ENCODE measurements at regions not wholly inside any gene's neighbourhood (a gene's known extent, or its start where the extent isn't known, plus 50 kb on each side); places are given as distances from the start of the nearest gene placed in this dataset.
"Not testable (repeated sequence)": the region's sequence is repeated elsewhere in the genome, so short reads cannot be mapped to it uniquely, and the experiment has no call there.

- no peaks in the 10 kb centered on the region for H3K27me3 ChIP-seq (ENCODE audit: control insufficient read depth, insufficient read depth, low read length)
- no peaks in the 10 kb centered on the region for H3K36me3 ChIP-seq (ENCODE audit: control insufficient read depth, insufficient read depth, low read length)
- no peak overlapping the region for H3K9ac ChIP-seq (ENCODE audit: low read depth, low read length)
- no peaks in the 10 kb centered on the region for H3K4me1 ChIP-seq (ENCODE audit: control insufficient read depth, insufficient read depth, low read length)
- no peaks in the 10 kb centered on the region for H3K9me3 ChIP-seq (ENCODE audit: control insufficient read depth, insufficient read depth, low read length)
- no peak overlapping the region for H3K4me3 ChIP-seq (ENCODE audit: low read depth, low read length)
Measured at GRCh38 chr1:105585791-105586190, 1470.7 kb upstream of the PRMT6 start.

- no peaks in the 10 kb centered on the region for H3K4me1 ChIP-seq (ENCODE audit: control insufficient read depth, insufficient read depth, low read length)
- H3K27me3 ChIP-seq (ENCODE audit: control insufficient read depth, insufficient read depth, low read length) = no peaks in the 10 kb centered on the region
- no peak overlapping the region for H3K9ac ChIP-seq (ENCODE audit: low read depth, low read length)
- no peak overlapping the region for H3K4me3 ChIP-seq (ENCODE audit: low read depth, low read length)
- H3K9me3 ChIP-seq (ENCODE audit: control insufficient read depth, insufficient read depth, low read length) = no peaks in the 10 kb centered on the region
- no peaks in the 10 kb centered on the region for H3K36me3 ChIP-seq (ENCODE audit: control insufficient read depth, insufficient read depth, low read length)
Measured at GRCh38 chr1:105591681-105592080, 1464.8 kb upstream of the PRMT6 start.

- Histone ChIP-seq H3K36me3 (ENCODE audit: control insufficient read depth, insufficient read depth, low read length) (no peaks in the 10 kb centered on the region), H3K9ac (ENCODE audit: low read depth, low read length) (no peak overlapping the region), H3K9me3 (ENCODE audit: control insufficient read depth, insufficient read depth, low read length) (no peaks in the 10 kb centered on the region), H3K4me1 (ENCODE audit: control insufficient read depth, insufficient read depth, low read length) (no peaks in the 10 kb centered on the region), H3K4me3 (ENCODE audit: low read depth, low read length) (no peak overlapping the region), H3K27me3 (ENCODE audit: control insufficient read depth, insufficient read depth, low read length) (no peaks in the 10 kb centered on the region)
Measured at GRCh38 chr1:105608713-105609112, 1447.8 kb upstream of the PRMT6 start.

- no peak overlapping the region for H3K9ac ChIP-seq (ENCODE audit: low read depth, low read length)
- no peak overlapping the region for H3K4me3 ChIP-seq (ENCODE audit: low read depth, low read length)
- no peaks in the 10 kb centered on the region for H3K27me3 ChIP-seq (ENCODE audit: control insufficient read depth, insufficient read depth, low read length)
- H3K9me3 ChIP-seq (ENCODE audit: control insufficient read depth, insufficient read depth, low read length) = no peaks in the 10 kb centered on the region
- no peaks in the 10 kb centered on the region for H3K4me1 ChIP-seq (ENCODE audit: control insufficient read depth, insufficient read depth, low read length)
- no peaks in the 10 kb centered on the region for H3K36me3 ChIP-seq (ENCODE audit: control insufficient read depth, insufficient read depth, low read length)
Measured at GRCh38 chr1:105626276-105626987, 1430.0 kb upstream of the PRMT6 start.

- not testable (repeated sequence) for H3K36me3 ChIP-seq (ENCODE audit: control insufficient read depth, insufficient read depth, low read length); H3K4me3 ChIP-seq (ENCODE audit: low read depth, low read length); H3K27me3 ChIP-seq (ENCODE audit: control insufficient read depth, insufficient read depth, low read length); H3K9ac ChIP-seq (ENCODE audit: low read depth, low read length); H3K4me1 ChIP-seq (ENCODE audit: control insufficient read depth, insufficient read depth, low read length); H3K9me3 ChIP-seq (ENCODE audit: control insufficient read depth, insufficient read depth, low read length)
Measured at GRCh38 chr1:105631153-105631744, 1425.2 kb upstream of the PRMT6 start.

GRCh38 chr1:105632342-105633196 is 1423.9 kb upstream of the PRMT6 start:
- H3K27me3 ChIP-seq (ENCODE audit: control insufficient read depth, insufficient read depth, low read length) = no peaks in the 10 kb centered on the region
- H3K9me3 ChIP-seq (ENCODE audit: control insufficient read depth, insufficient read depth, low read length) = no peaks in the 10 kb centered on the region
- no peak overlapping the region for H3K4me3 ChIP-seq (ENCODE audit: low read depth, low read length)
- H3K4me1 ChIP-seq (ENCODE audit: control insufficient read depth, insufficient read depth, low read length) = no peaks in the 10 kb centered on the region
- H3K9ac ChIP-seq (ENCODE audit: low read depth, low read length) = no peak overlapping the region
- no peaks in the 10 kb centered on the region for H3K36me3 ChIP-seq (ENCODE audit: control insufficient read depth, insufficient read depth, low read length)

GRCh38 chr1:105636052-105636451 is 1420.4 kb upstream of the PRMT6 start:
- H3K36me3 ChIP-seq (ENCODE audit: control insufficient read depth, insufficient read depth, low read length) = no peaks in the 10 kb centered on the region
- no peaks in the 10 kb centered on the region for H3K4me1 ChIP-seq (ENCODE audit: control insufficient read depth, insufficient read depth, low read length)
- H3K9me3 ChIP-seq (ENCODE audit: control insufficient read depth, insufficient read depth, low read length) = no peaks in the 10 kb centered on the region
- H3K9ac ChIP-seq (ENCODE audit: low read depth, low read length) = no peak overlapping the region
- H3K27me3 ChIP-seq (ENCODE audit: control insufficient read depth, insufficient read depth, low read length) = no peaks in the 10 kb centered on the region
- H3K4me3 ChIP-seq (ENCODE audit: low read depth, low read length) = no peak overlapping the region

GRCh38 chr1:105641407-105641806 is 1415.1 kb upstream of the PRMT6 start:
- H3K4me3 ChIP-seq (ENCODE audit: low read depth, low read length) = no peak overlapping the region
- no peaks in the 10 kb centered on the region for H3K9me3 ChIP-seq (ENCODE audit: control insufficient read depth, insufficient read depth, low read length)
- no peaks in the 10 kb centered on the region for H3K36me3 ChIP-seq (ENCODE audit: control insufficient read depth, insufficient read depth, low read length)
- no peaks in the 10 kb centered on the region for H3K4me1 ChIP-seq (ENCODE audit: control insufficient read depth, insufficient read depth, low read length)
- no peaks in the 10 kb centered on the region for H3K27me3 ChIP-seq (ENCODE audit: control insufficient read depth, insufficient read depth, low read length)
- H3K9ac ChIP-seq (ENCODE audit: low read depth, low read length) = no peak overlapping the region

- no peaks in the 10 kb centered on the region for H3K27me3 ChIP-seq (ENCODE audit: control insufficient read depth, insufficient read depth, low read length)
- no peaks in the 10 kb centered on the region for H3K36me3 ChIP-seq (ENCODE audit: control insufficient read depth, insufficient read depth, low read length)
- H3K4me1 ChIP-seq (ENCODE audit: control insufficient read depth, insufficient read depth, low read length) = no peaks in the 10 kb centered on the region
- no peaks in the 10 kb centered on the region for H3K9me3 ChIP-seq (ENCODE audit: control insufficient read depth, insufficient read depth, low read length)
- no peak overlapping the region for H3K4me3 ChIP-seq (ENCODE audit: low read depth, low read length)
- H3K9ac ChIP-seq (ENCODE audit: low read depth, low read length) = no peak overlapping the region
Measured at GRCh38 chr1:105652109-105652508, 1404.4 kb upstream of the PRMT6 start.

- no peak overlapping the region for H3K9ac ChIP-seq (ENCODE audit: low read depth, low read length)
- no peaks in the 10 kb centered on the region for H3K36me3 ChIP-seq (ENCODE audit: control insufficient read depth, insufficient read depth, low read length)
- H3K4me3 ChIP-seq (ENCODE audit: low read depth, low read length) = no peak overlapping the region
- no peaks in the 10 kb centered on the region for H3K9me3 ChIP-seq (ENCODE audit: control insufficient read depth, insufficient read depth, low read length)
- H3K4me1 ChIP-seq (ENCODE audit: control insufficient read depth, insufficient read depth, low read length) = no peaks in the 10 kb centered on the region
- H3K27me3 ChIP-seq (ENCODE audit: control insufficient read depth, insufficient read depth, low read length) = no peaks in the 10 kb centered on the region
Measured at GRCh38 chr1:105655032-105655431, 1401.4 kb upstream of the PRMT6 start.

GRCh38 chr1:105664495-105664894 is 1392.0 kb upstream of the PRMT6 start:
- no peak overlapping the region for H3K4me3 ChIP-seq (ENCODE audit: low read depth, low read length)
- no peaks in the 10 kb centered on the region for H3K9me3 ChIP-seq (ENCODE audit: control insufficient read depth, insufficient read depth, low read length)
- H3K9ac ChIP-seq (ENCODE audit: low read depth, low read length) = no peak overlapping the region
- H3K4me1 ChIP-seq (ENCODE audit: control insufficient read depth, insufficient read depth, low read length) = no peaks in the 10 kb centered on the region
- H3K27me3 ChIP-seq (ENCODE audit: control insufficient read depth, insufficient read depth, low read length) = no peaks in the 10 kb centered on the region
- no peaks in the 10 kb centered on the region for H3K36me3 ChIP-seq (ENCODE audit: control insufficient read depth, insufficient read depth, low read length)

GRCh38 chr1:105678334-105678733 is 1378.1 kb upstream of the PRMT6 start:
- no peaks in the 10 kb centered on the region for H3K9me3 ChIP-seq (ENCODE audit: control insufficient read depth, insufficient read depth, low read length)
- H3K4me1 ChIP-seq (ENCODE audit: control insufficient read depth, insufficient read depth, low read length) = no peaks in the 10 kb centered on the region
- H3K36me3 ChIP-seq (ENCODE audit: control insufficient read depth, insufficient read depth, low read length) = no peaks in the 10 kb centered on the region
- H3K9ac ChIP-seq (ENCODE audit: low read depth, low read length) = no peak overlapping the region
- H3K27me3 ChIP-seq (ENCODE audit: control insufficient read depth, insufficient read depth, low read length) = no peaks in the 10 kb centered on the region
- no peak overlapping the region for H3K4me3 ChIP-seq (ENCODE audit: low read depth, low read length)

Measured in iPS-15b (cell line).